HG03520 (cell line): ENCODE measurements at regions not wholly inside any gene's neighbourhood (a gene's known extent, or its start where the extent isn't known, plus 50 kb on each side); places are given as distances from the start of the nearest gene placed in this dataset.
"Not testable (repeated sequence)": the region's sequence is repeated elsewhere in the genome, so short reads cannot be mapped to it uniquely, and the experiment has no call there.

Experiments
- ATAC-seq: cut with Tn5 transposase; IDR thresholded peaks from one replicate; pipeline ENCODE4 v1.9.1; 2021; ENCODE audit warnings: mild to moderate bottlenecking, moderate library complexity; ENCODE audit not compliant: unreplicated experiment

DNA sequence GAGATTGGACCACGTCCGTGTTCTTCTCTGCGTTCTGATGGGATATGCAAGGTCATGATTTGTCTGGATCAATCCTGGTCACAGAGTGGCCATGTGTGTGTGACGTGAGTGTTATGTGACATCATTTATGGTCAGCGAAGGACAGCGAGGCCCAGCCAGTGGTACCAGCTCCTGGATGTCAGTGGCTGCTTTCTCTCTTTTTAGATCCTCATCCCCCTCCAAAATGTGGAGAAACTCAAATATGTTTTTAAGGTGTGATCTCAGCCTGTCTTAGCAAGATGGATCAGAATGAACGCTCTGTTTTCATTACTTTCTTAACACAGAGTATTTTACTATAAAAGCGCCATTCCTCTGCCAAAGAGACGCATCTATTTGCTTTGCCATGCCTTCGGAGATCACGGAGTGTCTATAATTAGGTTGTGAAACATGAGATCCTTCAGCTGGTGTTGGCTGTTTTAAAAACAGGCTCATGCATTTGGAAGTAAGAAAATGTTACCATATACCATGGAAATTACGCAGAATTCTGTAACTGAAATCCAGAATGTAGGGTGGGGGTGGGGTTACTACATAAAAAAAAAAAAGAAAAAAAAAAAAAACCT, 245.5 kb upstream of the TCERG1L start:
- ATAC-seq, result no peak

DNA sequence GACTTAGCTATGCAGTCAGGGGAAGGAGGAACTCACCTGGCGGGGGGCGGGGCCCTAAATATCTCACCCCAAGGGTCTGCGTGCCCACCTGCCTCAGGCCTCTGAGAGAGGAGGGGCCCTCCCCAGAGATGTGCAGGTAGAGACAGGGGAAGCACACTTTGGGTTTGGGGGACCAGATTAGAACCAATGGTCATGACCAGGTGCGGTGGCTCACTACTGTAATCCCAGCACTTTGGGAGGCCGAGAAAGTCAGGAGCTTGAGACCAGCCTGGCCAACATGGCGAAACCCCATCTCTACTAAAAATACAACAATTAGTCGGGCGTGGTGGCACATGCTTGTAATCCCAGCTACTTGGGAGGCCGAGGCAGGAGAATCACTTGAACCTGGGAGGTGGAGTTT, 246.4 kb upstream of the TCERG1L start:
- not testable (repeated sequence) for ATAC-seq

DNA sequence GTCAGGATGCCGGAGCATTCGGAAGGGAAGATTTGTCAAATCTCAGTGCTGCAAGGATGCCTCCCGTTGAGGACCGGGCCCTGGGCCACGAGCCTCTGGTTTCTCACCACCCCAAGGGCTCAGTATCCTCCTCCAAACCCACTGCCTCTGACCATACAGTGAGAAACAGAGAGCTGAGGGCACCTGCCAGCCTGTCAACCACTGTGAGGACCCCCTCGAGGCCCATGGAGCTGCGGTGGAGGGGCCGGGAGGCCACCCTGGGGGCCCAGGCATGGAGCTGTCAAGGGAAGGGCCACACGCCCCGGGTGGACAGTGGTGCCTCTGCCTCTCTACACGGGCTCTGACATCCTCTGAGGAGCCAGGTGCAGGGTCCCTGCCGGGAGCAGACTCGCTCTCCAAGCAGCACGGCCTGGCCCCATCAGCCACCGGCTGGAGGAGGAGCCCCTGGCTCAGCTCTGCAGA, 248.0 kb upstream of the TCERG1L start:
- no peak for ATAC-seq

DNA sequence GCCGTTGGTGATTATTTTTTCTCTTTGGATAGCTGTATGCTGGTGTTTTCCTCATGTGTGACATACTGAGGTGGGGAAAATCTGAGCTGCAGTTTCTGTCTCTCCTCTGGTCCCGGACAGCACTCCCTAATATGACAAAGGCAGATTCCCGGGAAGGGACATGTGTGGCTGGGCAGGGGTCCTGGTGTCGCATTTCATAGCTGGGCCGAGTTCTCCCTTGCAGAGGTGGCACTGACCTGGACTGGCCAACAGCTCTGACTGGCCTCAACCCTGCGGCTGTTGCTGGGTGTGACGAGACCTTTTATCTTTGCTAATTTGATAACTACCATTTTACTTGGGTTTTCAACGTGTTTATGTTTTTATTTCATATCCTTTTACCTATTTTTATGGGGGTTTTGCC, 248.6 kb upstream of the TCERG1L start:
- no peak for ATAC-seq

DNA sequence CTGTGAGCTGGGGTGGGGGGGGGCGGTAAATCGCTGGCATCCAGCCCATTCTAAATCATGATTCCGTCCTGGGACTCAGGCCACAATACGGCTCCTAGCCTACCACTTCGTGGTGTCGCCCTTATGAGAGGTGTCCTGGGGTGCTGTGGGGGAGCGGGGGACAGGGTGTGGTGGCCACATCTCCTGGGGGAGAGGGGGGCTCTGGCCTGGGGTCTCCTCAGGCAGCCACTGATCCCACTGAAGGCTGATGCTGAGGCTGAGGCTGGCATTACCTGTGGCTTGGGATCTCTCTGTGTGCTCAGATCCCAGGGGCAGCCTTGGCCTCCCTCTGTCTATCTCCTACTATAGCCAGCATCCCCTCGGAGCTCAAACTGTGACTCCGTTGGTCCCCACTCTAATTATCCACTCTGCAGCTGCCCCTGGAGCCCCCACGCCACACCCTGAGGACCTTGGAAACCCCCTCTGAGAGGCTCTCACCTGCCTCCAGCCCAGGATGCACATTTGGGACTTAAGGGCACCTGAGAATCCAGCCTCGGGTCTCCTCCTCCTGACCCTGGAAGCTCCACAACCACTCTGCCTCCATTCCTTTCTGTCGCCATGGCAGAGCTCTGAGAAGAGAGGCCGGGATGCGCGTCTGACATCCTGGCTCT, 249.3 kb upstream of the TCERG1L start:
- no peak for ATAC-seq

DNA sequence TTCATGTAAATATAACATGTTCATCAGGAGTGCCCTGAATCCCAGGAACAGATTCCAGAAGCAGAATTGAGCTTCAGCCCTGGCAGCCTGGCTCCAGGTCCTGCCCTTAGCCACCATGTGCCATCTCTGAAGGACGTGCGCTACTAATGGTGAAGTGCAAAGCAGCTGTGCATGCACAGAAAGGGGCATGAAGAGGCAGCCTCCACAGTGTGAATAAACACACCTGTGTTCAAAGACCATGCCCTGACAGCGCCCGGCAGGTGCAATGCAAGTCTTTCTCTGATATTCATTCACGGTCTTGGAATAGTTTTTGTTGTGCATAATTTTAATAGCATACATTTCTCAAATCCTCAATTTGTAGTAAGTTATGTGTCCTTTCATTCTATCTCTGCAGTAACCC, 250.4 kb upstream of the TCERG1L start:
- ATAC-seq, result no peak

DNA sequence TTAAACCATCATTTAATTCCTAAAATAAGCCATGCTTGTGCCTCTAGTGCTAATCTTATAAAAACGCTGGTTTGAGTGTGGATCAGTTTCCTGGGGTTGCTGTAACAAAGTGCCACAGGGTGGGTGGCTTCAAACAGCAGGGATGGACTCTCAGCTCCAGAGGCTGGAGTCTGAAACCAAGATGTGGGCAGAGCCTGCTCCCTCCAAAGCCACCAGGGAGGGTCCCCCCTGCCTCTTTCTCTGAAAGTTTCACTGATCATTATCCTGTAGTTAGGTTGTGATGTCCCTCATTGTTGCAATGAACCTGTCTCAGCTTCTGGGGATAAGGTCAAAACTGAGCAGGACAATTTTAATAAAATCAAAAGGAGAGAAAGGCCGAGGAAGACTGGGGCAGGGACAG, 251.9 kb upstream of the TCERG1L start:
- no peak for ATAC-seq

DNA sequence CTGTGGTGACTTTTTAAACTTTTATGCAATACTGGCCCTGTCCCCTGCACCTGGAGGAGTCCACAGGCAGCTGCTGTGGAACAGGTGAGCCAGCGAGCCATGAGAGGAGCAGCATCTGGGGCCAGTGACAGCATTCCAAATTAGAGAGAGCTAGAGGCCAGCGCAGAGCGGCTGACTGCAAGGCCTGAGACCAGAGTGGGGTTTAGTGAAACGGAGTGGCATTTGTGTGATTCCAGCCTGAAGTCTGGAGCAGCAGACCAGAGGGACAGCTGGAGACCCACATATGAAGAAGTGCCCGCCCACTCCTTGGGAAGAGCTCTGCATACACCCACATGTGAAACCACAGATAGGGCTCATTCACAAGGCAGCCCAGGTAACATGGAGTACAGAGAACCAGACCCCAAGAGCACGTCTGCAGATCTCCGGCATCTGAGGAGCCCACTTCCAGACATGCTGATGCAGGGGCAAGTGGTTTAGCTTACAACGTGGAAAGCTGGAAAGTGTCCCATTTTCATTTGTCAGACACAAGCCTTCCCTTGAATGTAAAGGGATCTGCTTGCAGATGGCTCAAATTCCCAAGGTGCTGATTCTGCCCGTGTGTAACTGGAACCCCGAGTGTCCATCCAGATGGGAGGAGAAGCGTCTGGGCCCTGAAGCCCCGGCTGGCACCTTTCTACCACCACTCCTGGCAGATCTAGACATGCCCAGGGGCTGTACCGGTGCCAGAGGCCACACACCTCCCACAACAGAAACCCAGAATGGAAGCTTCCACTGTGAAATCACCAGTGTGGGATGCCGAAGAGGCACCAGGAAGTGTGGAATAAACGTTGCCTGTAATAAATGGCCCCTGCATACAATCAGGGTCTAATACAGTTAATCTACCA, 256.0 kb upstream of the TCERG1L start:
- ATAC-seq, result no peak

DNA sequence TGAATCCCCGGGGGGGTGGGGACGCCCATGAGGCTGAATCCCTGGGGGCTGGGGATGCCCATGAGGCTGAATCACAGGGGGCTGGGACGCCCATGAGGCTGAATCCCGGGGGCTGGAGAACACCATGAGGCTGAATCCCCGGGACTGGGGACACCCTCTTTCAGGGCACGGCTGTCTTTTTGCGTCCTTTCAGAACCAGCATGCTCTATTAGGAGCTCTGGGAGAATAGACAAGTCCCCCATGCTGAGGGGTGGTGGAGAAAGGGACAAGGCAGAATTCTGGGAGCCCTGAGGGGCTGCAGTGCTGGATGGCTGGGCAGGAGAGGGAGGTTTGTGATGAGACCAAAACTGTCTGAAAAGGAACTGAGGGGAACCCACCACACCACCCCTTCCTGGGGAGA, 257.3 kb upstream of the TCERG1L start:
- no peak for ATAC-seq

DNA sequence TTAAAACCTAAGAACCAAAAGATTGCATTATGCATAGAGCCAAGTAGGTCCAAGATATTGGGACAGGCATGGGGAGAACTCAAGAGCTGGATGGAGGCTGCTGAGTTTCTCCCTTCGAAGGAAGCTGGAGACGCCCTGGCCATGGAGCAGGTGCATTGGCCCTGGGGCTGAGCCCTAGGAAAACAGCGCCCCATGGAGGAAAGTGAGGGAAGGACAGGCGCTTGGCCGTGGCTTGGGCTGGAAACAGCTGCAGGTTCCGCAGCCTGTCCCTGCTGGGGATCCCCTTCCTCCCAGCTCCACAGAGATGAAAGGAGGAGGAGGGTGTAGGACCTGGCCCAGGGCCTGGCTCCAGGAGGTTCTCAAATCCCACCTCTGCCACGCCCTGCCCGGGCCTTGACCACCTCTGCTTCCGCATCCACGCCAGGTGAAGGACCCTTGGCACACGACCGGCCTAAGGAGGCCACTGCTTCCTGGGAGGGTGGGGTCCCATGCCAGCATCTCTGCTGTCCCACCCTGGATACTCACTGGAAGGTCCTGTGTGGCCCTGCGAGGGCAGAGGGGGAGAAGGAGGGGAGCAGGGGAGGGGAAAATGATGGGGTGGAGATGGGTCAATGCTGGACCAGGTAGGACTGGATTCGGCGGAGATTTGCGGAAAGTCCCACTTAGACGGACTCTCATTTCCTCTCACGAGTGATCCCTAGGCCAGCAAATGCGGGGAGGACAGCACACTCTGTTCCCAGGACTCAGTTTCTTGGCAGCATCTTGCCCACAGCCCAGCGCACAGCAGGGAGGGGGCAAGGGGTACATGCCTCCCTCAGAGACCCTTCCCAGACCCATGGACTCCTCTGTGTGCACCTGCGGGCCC, 258.6 kb upstream of the TCERG1L start:
- ATAC-seq, result no peak

DNA sequence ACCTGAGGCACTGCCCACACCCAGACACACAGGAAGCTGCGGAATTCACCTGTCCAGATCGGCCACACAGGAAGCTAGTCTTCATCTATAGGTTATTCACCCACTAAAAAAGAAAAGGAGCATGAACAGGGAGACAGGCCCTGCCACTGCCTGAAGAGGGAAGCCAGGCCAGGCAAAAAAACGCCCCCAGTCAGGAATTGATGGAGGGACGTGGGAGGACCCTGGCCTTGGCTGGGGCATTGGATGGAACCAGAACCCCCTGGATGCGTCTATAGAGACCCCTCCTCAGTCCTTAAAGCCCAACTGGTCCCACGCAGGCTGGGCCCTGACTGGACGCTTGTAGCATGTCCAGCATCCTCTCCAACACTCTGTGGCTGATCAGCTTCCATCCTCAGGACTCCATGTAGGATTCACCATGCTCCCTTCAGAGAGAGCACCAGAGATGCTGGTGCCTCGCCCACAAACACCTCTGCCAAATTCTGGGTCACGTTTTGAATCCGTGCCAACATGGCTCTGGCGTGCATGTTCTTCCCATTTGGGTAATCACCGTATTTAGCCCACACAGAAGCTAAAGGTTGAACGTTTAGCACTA, 259.3 kb upstream of the TCERG1L start:
- ATAC-seq, result no peak

DNA sequence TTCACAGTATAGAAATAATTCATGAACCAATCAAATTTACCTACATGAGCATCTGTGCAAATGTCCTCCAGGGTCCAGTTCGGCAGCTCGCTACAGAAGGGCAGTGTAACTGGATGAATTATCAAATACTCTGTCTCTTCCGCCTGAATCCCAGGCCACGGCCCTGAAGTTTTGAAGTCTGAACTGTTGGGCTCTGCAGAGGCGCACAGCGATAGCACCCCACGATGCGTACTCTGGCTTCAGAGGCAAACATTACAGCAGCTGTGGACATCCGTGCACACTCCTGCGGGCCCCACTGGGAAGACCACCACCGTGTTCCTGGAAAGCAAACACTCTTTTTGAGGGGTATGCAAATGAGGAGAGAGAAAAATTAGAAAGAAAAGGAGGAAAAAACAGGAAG, 259.8 kb upstream of the TCERG1L start:
- ATAC-seq, result no peak

DNA sequence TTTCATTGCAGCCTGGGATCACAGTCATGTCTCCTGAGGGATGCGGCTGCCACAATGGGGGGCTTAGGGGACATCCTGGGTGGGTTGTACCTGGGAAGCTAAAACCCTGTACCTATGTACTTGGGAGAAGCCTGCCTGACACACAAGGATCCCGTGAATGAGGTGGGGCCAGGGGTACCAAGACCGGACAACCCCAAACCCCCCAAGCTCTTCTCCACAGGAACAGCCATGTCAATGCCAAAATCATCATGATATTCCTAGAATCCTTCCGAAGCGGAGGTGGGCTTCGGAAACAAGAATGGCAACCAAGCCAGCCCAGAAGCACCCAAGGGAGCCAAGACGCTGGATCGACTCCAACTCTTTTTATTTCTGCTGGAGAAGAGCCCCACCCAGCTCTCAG, 260.3 kb upstream of the TCERG1L start:
- no peak for ATAC-seq

DNA sequence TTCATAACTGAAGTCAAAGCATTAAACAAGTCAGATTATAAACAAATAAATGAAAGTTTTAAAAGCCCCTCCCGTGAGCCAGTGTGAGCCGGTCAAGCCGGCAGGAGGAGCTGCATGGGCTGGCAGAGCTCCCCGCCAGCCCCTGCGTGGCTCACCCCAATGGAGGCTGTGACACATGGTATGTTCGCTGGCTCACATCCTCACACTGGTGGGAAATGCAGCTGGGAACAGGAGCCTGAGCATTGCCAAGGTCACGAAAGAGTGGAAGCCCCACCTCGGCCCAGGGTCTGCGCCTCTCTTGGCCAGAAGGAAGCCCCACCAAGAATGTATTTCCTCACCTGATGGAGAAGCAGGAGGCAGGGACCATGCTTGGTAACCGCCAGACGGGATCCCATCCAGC, 261.7 kb upstream of the TCERG1L start:
- ATAC-seq, result no peak

DNA sequence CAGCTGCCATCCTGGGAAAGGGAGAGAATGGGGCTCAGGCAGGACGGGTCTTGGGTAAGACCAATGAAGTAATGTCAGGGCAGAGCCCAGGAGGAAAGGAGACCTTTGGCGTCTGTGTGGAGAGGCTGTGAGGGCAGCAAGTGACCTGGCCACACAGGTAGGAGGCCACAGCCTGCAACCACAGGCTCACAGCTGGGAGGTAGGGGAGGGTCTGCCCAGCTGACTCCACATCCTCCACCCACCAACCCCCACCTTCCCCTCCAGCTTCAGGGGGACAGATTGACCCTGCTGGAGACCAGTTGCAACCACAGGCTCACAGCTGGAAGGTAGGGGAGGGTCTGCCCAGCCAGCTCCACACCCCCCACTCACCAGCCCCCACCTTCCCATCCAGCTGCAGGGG, 262.2 kb upstream of the TCERG1L start:
- no peak for ATAC-seq

DNA sequence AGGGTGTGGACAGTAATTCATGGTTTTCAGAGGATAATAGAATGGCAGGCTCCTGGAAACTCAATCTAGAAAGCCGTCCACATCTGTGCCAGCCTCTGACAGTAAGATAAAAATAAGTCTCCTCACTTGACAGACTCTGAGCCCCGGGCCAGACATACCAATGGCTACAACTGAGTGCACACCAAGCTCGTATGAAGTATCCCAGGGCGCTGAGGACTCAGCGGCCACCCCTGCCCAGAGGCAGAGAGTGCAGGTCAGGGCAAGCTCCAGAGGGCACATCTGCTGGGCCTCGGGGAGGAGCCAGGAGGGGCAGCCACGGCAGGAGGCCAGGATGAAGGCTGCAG, 262.8 kb upstream of the TCERG1L start:
- no peak for ATAC-seq

DNA sequence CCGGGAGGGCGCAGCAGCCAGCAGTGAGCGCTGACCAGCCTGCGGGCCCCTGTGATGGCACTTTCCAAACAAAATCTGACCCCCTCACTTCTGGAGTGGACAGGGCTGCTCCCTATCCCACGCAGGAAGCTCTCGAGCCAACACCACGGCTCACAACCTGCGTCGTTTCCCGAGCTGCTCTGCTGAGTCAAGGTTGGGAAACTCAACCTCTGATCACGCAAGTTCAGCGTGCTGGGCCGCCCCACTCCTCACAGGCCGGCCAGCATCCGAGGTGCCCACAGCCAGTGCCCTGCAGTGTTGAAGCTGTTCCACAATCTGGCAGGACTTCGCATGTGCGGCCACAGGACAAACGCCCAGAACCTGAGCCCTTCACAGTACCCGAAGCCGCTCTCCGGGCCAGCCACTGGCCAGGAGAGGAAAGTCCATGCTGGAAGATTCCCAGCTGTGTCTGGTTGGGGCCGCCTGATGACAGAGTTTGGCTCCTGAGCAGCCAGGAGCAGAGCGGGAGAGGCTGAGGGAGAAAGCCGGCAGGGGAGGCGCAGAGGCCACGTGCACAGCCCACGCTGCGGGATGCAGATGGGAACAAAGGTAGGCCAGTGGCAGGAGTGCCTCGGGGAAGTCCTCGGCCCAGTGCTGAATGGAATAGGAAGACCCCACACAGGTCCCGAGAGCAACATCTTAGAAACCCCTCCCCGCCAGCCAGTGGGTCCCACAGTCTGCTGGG, 263.3 kb upstream of the TCERG1L start:
- no peak for ATAC-seq

DNA sequence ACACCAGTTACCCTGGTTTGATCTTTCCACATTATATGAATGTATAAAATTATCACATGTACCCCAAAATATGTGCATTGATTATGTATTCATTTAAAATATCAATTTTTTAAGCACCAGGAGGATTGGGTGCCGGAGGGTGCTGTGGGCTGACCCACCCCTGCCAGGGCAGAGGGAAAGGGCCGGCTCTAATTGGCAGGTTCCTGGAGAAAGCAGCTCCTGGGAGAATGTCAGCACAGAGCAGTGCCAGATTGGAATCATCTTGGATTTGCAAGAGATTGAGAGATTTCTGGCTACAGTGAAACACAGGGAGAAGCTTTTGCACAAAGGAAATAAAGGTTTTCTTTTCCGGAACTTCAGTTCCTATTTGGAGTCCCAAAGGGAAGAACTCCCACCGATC, 264.4 kb upstream of the TCERG1L start:
- no peak for ATAC-seq

DNA sequence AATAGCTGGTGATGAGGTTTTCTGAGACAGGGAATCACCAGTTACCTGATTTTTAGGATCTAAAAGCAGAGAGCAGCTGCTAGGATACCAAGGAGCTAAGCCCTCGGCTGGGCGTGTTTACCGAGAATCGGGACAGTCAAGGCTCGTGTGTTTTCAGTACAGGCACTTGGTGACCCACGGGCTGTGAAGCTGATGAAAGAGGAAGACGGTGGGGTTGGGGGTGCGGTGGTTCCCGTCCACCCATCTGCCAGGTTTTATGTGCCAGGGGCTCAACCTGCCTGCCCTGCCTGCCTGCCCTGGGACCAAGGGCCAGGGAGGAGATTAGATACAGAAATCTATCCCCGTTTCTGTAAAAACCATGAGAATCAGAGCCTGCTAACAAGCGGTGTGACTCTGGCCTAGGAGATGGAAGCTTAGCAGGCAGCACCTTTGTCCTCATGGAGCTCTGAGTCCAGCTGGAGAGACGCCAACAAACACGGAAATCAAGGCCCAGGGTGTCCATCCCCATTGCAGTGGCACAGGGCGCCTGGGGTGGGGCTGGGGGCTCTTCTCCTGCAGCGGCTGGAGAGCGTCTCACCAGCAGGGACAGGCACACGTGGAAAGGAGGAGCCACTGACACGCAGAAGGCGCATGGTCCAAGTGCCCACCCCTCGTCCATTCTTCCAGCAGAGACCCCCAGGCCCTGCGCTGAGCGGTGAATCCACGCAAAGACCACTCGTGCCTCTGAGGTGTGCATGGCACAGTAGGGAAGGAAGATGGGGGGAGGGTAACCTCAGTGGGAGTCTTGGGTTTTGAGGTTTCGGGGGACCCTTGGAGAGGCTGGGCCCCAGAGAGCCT, 265.0 kb upstream of the TCERG1L start:
- ATAC-seq, result no peak
